ENCODE measurements at regions not wholly inside any gene's neighbourhood (a gene's known extent, or its start where the extent isn't known, plus 50 kb on each side); places are given as distances from the start of the nearest gene placed in this dataset.
A peak's percentile ranks its signal among the peaks of the same experiment; 100 is the strongest.

DNA sequence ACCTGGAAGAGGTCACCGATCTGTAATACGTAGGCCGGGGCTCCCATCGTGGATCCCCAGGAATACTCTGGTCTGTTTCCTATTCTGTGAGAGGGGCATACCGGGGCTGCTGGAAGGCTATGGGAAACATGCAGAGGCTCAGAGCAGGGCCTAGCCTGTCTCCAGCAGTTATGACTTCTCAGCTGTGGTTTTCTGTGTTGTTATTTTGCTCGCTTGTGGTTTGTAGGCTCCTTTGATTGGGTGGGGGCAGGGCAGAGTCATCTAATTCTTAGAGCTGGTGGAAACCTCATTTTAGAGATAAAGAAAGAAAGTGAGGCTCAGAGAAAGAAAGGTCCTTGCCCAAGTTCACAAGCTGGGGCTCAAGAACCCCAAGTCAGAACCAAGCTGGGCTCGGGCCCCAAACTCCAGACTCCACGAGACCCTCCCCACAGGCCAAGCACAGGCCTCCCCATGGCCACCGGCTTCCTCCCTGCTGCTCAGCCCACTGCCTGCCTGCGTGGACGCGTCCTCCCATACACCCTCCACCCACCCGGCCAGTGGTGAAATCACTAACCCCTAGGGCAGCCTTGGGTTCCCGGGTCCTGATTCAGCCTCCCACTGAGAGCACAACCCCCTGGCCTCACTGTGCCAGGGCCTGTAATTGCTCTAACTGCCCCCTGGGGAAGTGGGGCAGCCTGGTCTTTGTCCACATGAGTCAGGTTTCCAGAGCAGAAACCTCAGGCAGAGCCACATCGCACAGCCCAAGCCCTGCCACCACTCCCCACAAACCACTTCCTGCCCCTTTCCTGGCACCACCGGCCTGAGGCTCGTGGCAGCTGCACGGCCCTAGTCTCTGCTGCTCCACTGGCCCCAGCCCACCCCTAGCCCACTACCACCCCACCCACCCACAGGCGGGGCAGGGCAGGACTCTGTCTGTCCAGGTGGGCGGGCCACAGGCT, 270.8 kb downstream of the UACA start (continued):
- TF ChIP-seq, protein P1, sequence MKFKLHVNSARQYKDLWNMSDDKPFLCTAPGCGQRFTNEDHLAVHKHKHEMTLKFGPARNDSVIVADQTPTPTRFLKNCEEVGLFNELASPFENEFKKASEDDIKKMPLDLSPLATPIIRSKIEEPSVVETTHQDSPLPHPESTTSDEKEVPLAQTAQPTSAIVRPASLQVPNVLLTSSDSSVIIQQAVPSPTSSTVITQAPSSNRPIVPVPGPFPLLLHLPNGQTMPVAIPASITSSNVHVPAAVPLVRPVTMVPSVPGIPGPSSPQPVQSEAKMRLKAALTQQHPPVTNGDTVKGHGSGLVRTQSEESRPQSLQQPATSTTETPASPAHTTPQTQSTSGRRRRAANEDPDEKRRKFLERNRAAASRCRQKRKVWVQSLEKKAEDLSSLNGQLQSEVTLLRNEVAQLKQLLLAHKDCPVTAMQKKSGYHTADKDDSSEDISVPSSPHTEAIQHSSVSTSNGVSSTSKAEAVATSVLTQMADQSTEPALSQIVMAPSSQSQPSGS (IDR thresholded peaks at IDR 0.05; ENCODE audit: low read length): peak; percentile 42
- TF ChIP-seq, protein P2, sequence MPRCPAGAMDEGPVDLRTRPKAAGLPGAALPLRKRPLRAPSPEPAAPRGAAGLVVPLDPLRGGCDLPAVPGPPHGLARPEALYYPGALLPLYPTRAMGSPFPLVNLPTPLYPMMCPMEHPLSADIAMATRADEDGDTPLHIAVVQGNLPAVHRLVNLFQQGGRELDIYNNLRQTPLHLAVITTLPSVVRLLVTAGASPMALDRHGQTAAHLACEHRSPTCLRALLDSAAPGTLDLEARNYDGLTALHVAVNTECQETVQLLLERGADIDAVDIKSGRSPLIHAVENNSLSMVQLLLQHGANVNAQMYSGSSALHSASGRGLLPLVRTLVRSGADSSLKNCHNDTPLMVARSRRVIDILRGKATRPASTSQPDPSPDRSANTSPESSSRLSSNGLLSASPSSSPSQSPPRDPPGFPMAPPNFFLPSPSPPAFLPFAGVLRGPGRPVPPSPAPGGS (IDR thresholded peaks at IDR 0.05; ENCODE audit: borderline replicate concordance, insufficient read depth, low read depth, low read length, poor library complexity, severe bottlenecking): peak; percentile 60
- no peak for TF ChIP-seq MYC (IDR thresholded peaks at IDR 0.05; ENCODE audit: insufficient read depth, insufficient read length, insufficient replicate concordance, low read length, severe bottlenecking)
- no peak for TF ChIP-seq POLR2AphosphoS2 (IDR thresholded peaks at IDR 0.05; ENCODE audit: low read depth, low read length)
- peak; percentile 67; the same call in 1 of the 2 replicates for TF ChIP-seq NBN (IDR thresholded peaks at IDR 0.05)
- TF ChIP-seq ETV6 (conservative IDR thresholded peaks at IDR 0.05 in 1 of 2, IDR thresholded peaks at IDR 0.05 in 1 of 2; ENCODE audit: borderline replicate concordance in 1 of 2, low read depth in 1 of 2): peak in 1 of 2 experiments; percentile 28; a peak in 2 of 4 replicates
- TF ChIP-seq WRNIP1 (IDR thresholded peaks at IDR 0.05; ENCODE audit: borderline replicate concordance, low read depth, low read length): no peak
- TF ChIP-seq JUND (IDR thresholded peaks at IDR 0.05; ENCODE audit: low read depth, low read length): no peak
- peak; percentile 39; the same call in 1 of the 2 replicates for TF ChIP-seq CREM (IDR thresholded peaks at IDR 0.05; ENCODE audit: low read depth)
- peak; percentile 90 for TF ChIP-seq TCF12 (IDR thresholded peaks at IDR 0.05; ENCODE audit: low read depth, low read length)
- TF ChIP-seq EGR1 (IDR thresholded peaks at IDR 0.05; ENCODE audit: borderline replicate concordance in 1 of 2, low read depth in 2 of 2, low read length in 2 of 2): peak in 1 of 2 experiments; percentile 40; a peak in 1 of 3 replicates
- peak; percentile 46; the same call in 1 of the 2 replicates for TF ChIP-seq CREB1 (IDR thresholded peaks at IDR 0.05; ENCODE audit: low read depth)
- 0 out of 2 replicates have a peak, but pooled peaks have one; percentile 21 for TF ChIP-seq ZNF217 (IDR thresholded peaks at IDR 0.05)
- peak; percentile 65 for TF ChIP-seq ZBED1 (IDR thresholded peaks at IDR 0.05; ENCODE audit: borderline replicate concordance)
- TF ChIP-seq, protein P3, sequence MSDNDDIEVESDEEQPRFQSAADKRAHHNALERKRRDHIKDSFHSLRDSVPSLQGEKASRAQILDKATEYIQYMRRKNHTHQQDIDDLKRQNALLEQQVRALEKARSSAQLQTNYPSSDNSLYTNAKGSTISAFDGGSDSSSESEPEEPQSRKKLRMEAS (IDR thresholded peaks at IDR 0.05; ENCODE audit: low read depth, low read length): no peak
- TF ChIP-seq, protein P4, sequence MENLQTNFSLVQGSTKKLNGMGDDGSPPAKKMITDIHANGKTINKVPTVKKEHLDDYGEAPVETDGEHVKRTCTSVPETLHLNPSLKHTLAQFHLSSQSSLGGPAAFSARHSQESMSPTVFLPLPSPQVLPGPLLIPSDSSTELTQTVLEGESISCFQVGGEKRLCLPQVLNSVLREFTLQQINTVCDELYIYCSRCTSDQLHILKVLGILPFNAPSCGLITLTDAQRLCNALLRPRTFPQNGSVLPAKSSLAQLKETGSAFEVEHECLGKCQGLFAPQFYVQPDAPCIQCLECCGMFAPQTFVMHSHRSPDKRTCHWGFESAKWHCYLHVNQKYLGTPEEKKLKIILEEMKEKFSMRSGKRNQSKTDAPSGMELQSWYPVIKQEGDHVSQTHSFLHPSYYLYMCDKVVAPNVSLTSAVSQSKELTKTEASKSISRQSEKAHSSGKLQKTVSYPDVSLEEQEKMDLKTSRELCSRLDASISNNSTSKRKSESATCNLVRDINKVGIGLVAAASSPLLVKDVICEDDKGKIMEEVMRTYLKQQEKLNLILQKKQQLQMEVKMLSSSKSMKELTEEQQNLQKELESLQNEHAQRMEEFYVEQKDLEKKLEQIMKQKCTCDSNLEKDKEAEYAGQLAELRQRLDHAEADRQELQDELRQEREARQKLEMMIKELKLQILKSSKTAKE (IDR thresholded peaks at IDR 0.05; ENCODE audit: low read depth, poor library complexity, severe bottlenecking): no peak
- no peak for TF ChIP-seq CHD1 (IDR thresholded peaks at IDR 0.05; ENCODE audit: low read depth, low read length)
- TF ChIP-seq TAF1 (IDR thresholded peaks at IDR 0.05; ENCODE audit: borderline replicate concordance, low read depth, low read length): no peak
- TF ChIP-seq KAT2A (conservative IDR thresholded peaks at IDR 0.05; ENCODE audit: control insufficient read depth, low read depth, low read length): no peak
- TF ChIP-seq ATF7 (IDR thresholded peaks at IDR 0.05; ENCODE audit: low read depth): no peak; the same call in 1 of the 2 replicates
- TF ChIP-seq HDAC2 (IDR thresholded peaks at IDR 0.05): no peak
- no peak for TF ChIP-seq JUNB (IDR thresholded peaks at IDR 0.05)
- TF ChIP-seq SIX5 (IDR thresholded peaks at IDR 0.05; ENCODE audit: low read depth, low read length, severe bottlenecking): no peak
- TF ChIP-seq SMARCA5 (IDR thresholded peaks at IDR 0.05): peak; percentile 70; the same call in 1 of the 2 replicates
